ENCODE measurements at regions not wholly inside any gene's neighbourhood (a gene's known extent, or its start where the extent isn't known, plus 50 kb on each side); places are given as distances from the start of the nearest gene placed in this dataset.

DNA sequence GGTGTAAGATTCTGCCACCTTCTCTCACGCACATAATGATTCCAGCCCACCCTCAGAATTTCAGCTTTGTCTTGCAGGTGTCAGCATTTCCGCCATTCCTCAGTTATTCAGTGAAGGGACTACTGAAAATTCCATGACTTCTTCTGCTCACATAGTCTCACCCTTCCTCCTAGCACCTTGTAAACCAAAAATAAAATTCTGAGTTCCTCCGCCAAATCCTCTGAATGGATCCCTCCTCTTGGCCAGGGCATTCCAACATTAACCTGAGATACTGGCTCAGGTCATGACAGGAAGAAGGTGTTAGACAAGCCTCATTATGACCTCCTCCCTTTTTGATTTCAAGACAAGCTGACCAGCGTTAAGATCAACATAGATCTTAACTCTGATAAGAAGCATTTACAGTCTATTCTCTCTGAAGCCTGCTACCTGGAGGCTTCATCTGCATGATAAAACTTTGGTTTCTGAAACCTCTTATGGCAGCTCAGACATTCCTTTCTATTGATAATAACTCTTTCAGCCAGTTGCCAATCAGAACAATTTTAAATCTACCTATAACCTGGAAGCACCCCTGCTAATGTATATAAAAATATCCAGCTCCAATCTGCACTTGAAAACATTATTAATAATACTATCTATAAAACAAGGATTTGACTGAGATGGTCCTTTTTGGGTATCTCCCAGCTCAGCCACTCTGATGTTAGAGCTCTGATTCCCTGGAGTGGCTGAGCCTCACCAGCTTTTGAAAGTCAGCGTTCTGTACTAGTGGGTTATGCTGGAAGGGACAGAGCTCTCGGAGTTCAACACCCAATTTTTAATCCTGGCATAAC lies 136.4 kb upstream of the APCDD1 start:
- H3K9me2 ChIP-seq (ENCODE audit: insufficient read depth, low read length) = no peaks in the 10 kb centered on the region
- H3K36me3 ChIP-seq (ENCODE audit: insufficient read depth, low read length) = no peaks in the 10 kb centered on the region
- no peak overlapping the region for H3K27ac ChIP-seq (ENCODE audit: low read length)
- H3K9ac ChIP-seq (ENCODE audit: low read length) = no peak overlapping the region
- no peak for TF ChIP-seq RAD21 (conservative IDR thresholded peaks at IDR 0.05)
- no peak for TF ChIP-seq SMC3 (conservative IDR thresholded peaks at IDR 0.05; ENCODE audit: poor library complexity)
- no peak for TF ChIP-seq TAF1 (IDR thresholded peaks at IDR 0.05; ENCODE audit: low read depth)
- no peak for TF ChIP-seq CTCF (IDR thresholded peaks at IDR 0.05; ENCODE audit: poor library complexity, severe bottlenecking)
- TF ChIP-seq EP300 (conservative IDR thresholded peaks at IDR 0.05; ENCODE audit: poor library complexity, severe bottlenecking) = no peak
- TF ChIP-seq MXI1 (conservative IDR thresholded peaks at IDR 0.05; ENCODE audit: poor library complexity, severe bottlenecking) = no peak
- TF ChIP-seq, protein P1, sequence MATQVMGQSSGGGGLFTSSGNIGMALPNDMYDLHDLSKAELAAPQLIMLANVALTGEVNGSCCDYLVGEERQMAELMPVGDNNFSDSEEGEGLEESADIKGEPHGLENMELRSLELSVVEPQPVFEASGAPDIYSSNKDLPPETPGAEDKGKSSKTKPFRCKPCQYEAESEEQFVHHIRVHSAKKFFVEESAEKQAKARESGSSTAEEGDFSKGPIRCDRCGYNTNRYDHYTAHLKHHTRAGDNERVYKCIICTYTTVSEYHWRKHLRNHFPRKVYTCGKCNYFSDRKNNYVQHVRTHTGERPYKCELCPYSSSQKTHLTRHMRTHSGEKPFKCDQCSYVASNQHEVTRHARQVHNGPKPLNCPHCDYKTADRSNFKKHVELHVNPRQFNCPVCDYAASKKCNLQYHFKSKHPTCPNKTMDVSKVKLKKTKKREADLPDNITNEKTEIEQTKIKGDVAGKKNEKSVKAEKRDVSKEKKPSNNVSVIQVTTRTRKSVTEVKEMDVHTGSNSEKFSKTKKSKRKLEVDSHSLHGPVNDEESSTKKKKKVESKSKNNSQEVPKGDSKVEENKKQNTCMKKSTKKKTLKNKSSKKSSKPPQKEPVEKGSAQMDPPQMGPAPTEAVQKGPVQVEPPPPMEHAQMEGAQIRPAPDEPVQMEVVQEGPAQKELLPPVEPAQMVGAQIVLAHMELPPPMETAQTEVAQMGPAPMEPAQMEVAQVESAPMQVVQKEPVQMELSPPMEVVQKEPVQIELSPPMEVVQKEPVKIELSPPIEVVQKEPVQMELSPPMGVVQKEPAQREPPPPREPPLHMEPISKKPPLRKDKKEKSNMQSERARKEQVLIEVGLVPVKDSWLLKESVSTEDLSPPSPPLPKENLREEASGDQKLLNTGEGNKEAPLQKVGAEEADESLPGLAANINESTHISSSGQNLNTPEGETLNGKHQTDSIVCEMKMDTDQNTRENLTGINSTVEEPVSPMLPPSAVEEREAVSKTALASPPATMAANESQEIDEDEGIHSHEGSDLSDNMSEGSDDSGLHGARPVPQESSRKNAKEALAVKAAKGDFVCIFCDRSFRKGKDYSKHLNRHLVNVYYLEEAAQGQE (IDR thresholded peaks at IDR 0.05; ENCODE audit: borderline replicate concordance) = no peak
- no peak for TF ChIP-seq POLR2AphosphoS5 (IDR thresholded peaks at IDR 0.05)
- no peak for TF ChIP-seq EZH2 (IDR thresholded peaks at IDR 0.05; ENCODE audit: borderline replicate concordance, insufficient read depth, low read length, poor library complexity, severe bottlenecking)
- H2AFZ ChIP-seq (ENCODE audit: low read depth, low read length) = no peak overlapping the region
- no peaks in the 10 kb centered on the region for H3K27me3 ChIP-seq (ENCODE audit: insufficient read depth, low read depth, low read length)
- no peaks in the 10 kb centered on the region for H3K9me3 ChIP-seq (ENCODE audit: low read length)
- H3K4me2 ChIP-seq (ENCODE audit: low read length) = no peak overlapping the region
- no peak overlapping the region for H3K4me3 ChIP-seq (ENCODE audit: low read length)
- H3F3A ChIP-seq (ENCODE audit: insufficient read depth, low read length, poor library complexity, severe bottlenecking) = no peaks in the 10 kb centered on the region
- H4K20me1 ChIP-seq (ENCODE audit: insufficient read depth) = no peaks in the 10 kb centered on the region
- no peaks in the 10 kb centered on the region for H3K79me2 ChIP-seq (replicated peaks; ENCODE audit: insufficient read depth, low read length)

- Histone ChIP-seq H3K36me3 (ENCODE audit: insufficient read depth, low read length) (no peaks in the 10 kb centered on the region), H3K27me3 (ENCODE audit: insufficient read depth, low read depth, low read length) (no peaks in the 10 kb centered on the region), H3K9ac (ENCODE audit: low read length) (no peak overlapping the region), H3F3A (ENCODE audit: insufficient read depth, low read length, poor library complexity, severe bottlenecking) (no peaks in the 10 kb centered on the region), H3K9me2 (ENCODE audit: insufficient read depth, low read length) (no peaks in the 10 kb centered on the region), H3K9me3 (ENCODE audit: low read length) (no peaks in the 10 kb centered on the region), H3K79me2 (replicated peaks; ENCODE audit: insufficient read depth, low read length) (no peaks in the 10 kb centered on the region), H3K4me3 (ENCODE audit: low read length) (no peak overlapping the region), H2AFZ (ENCODE audit: low read depth, low read length) (no peak overlapping the region), H4K20me1 (ENCODE audit: insufficient read depth) (no peaks in the 10 kb centered on the region), H3K4me2 (ENCODE audit: low read length) (no peak overlapping the region), H3K27ac (ENCODE audit: low read length) (no peak overlapping the region)
- TF ChIP-seq, protein P1 (IDR thresholded peaks at IDR 0.05; ENCODE audit: borderline replicate concordance) = no peak
- no peak for TF ChIP-seq SMC3 (conservative IDR thresholded peaks at IDR 0.05; ENCODE audit: poor library complexity)
- no peak for TF ChIP-seq EP300 (conservative IDR thresholded peaks at IDR 0.05; ENCODE audit: poor library complexity, severe bottlenecking)
- no peak for TF ChIP-seq CTCF (IDR thresholded peaks at IDR 0.05; ENCODE audit: poor library complexity, severe bottlenecking)
- TF ChIP-seq EZH2 (IDR thresholded peaks at IDR 0.05; ENCODE audit: borderline replicate concordance, insufficient read depth, low read length, poor library complexity, severe bottlenecking) = no peak
- no peak for TF ChIP-seq RAD21 (conservative IDR thresholded peaks at IDR 0.05)
- no peak for TF ChIP-seq POLR2AphosphoS5 (IDR thresholded peaks at IDR 0.05)
- TF ChIP-seq TAF1 (IDR thresholded peaks at IDR 0.05; ENCODE audit: low read depth) = no peak
- no peak for TF ChIP-seq MXI1 (conservative IDR thresholded peaks at IDR 0.05; ENCODE audit: poor library complexity, severe bottlenecking)
Observed at GRCh38 chr18:10318691-10318970, 135.8 kb upstream of the APCDD1 start.
